Esophagus muscularis mucosa (tissue), 4 donors: ENCODE measurements at regions not wholly inside any gene's neighbourhood (a gene's known extent, or its start where the extent isn't known, plus 50 kb on each side); places are given as distances from the start of the nearest gene placed in this dataset.

Experiments
- DNase-seq: peaks from one replicate; pipeline ENCODE4 v3.0.0-alpha.2; 2017; ENCODE audit errors: extremely low spot score
- H3K27ac ChIP-seq, 4 donors: fragments of 200-600 bp; sonication (generic); replicated peaks in 1 of 4; 1 replicate in 3 of 4; 2 replicates in 1 of 4; pipeline ENCODE4 v1.5.1; 2016 to 2019; ENCODE audit warnings: mild to moderate bottlenecking in 1 of 4
- H3K27me3 ChIP-seq, 4 donors: fragments of 200-600 bp; sonication (generic); one replicate each; pipeline versions ENCODE4 v1.5.1 to v1.6.0; 2016 to 2019
- H3K36me3 ChIP-seq, 4 donors: fragments of 200-600 bp; sonication (generic); one replicate each; pipeline ENCODE4 v1.5.1; 2016 to 2019
- H3K4me1 ChIP-seq, 4 donors: fragments of 200-600 bp; sonication (generic); one replicate each; pipeline ENCODE4 v1.5.1; 2016 to 2019
- H3K4me3 ChIP-seq, 4 donors: fragments of 200-600 bp; sonication (generic); 1 replicate in 2 of 4; 2 replicates in 2 of 4; pipeline ENCODE4 v1.5.1; 2016 to 2019; ENCODE audit warnings: mild to moderate bottlenecking in 4 of 4, moderate library complexity in 1 of 4
- H3K9me3 ChIP-seq, 4 donors: fragments of 200-600 bp; sonication (generic); 1 replicate in 3 of 4; 2 replicates in 1 of 4; pipeline ENCODE4 v1.5.1; 2016 to 2019
- CTCF ChIP-seq, 3 experiments: fragments of 200-600 bp in 2 of 3; fragments of 450-650 bp in 1 of 3; sonication (generic) in 2 of 3; IDR thresholded peaks; one replicate each; pipeline ENCODE4 v1.5.1; 2017 to 2019; ENCODE audit warnings: antibody characterized with exemption in 3 of 3, mild to moderate bottlenecking in 2 of 3, moderate library complexity in 1 of 3
- EP300 ChIP-seq: sonication (generic); formaldehyde crosslinking; IDR thresholded peaks from one replicate; pipeline ENCODE4 v1.6.1; 2017; ENCODE audit warnings: antibody characterized with exemption
- POLR2A ChIP-seq: fragments of 450-650 bp; IDR thresholded peaks from one replicate; pipeline ENCODE4 v1.6.1; 2017; ENCODE audit warnings: antibody characterized with exemption, moderate library complexity, mild to moderate bottlenecking, low read depth
- POLR2AphosphoS5 ChIP-seq, 2 donors: sonication (generic); formaldehyde crosslinking; IDR thresholded peaks; one replicate each; pipeline ENCODE4 v1.6.1; 2017; ENCODE audit warnings: antibody characterized with exemption in 2 of 2
- WGBS: methylation state at CpG from one replicate; pipeline ENCODE4 v1.1.5; 2018; 5-methylcytosine and 5-hydroxymethylcytosine counted together
- intact Hi-C: fragments of 100-400 bp; cut with DNase I; formaldehyde crosslinking; loops from one replicate; pipeline ENCODE4 v1.15.1; 2023

- Histone ChIP-seq H3K4me1 (no peaks in the 10 kb centered on the region), H3K36me3 (no peaks in the 10 kb centered on the region), H3K9me3 (no peaks in the 10 kb centered on the region), H3K27me3 (no peaks in the 10 kb centered on the region), H3K4me3 (no peak overlapping the region), H3K27ac (no peak overlapping the region)
- TF ChIP-seq POLR2AphosphoS5 (IDR thresholded peaks at IDR 0.05) (no peak), POLR2A (no peak), CTCF (IDR thresholded peaks at IDR 0.05) (no peak), EP300 (no peak)
- intact Hi-C loops: no loop called here
- no peak for DNase-seq
- WGBS: 74% methylated on average over 4 of the region's 4 CpGs
Measured at GRCh38 chr6:2547355-2547754, 203.4 kb downstream of the MYLK4 start.

DNA sequence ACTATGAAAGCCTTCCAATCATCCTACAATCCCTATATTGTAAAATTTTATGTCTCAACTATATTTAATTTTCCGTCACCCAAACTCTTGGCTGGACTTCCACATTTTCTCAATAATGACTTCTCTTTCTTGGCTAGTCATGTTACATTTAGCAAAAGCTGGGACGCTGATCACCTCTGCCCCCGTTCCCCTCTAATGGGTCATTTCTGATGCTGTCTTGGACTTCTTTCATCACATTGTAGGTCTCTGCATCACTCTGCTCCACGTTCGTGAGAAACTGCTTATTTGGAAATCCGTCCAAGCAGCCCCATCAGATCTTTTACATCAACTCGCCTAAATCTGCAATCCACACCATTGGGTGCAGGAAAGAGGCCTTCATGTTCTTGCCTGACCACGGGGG lies 203.8 kb downstream of the MYLK4 start:
- Histone ChIP-seq H3K4me1 (no peaks in the 10 kb centered on the region), H3K27me3 (no peaks in the 10 kb centered on the region), H3K36me3 (no peaks in the 10 kb centered on the region), H3K4me3 (no peak overlapping the region), H3K9me3 (no peaks in the 10 kb centered on the region), H3K27ac (no peak overlapping the region)
- intact Hi-C loops: no loop called here
- no peak for TF ChIP-seq POLR2A
- TF ChIP-seq POLR2AphosphoS5 (IDR thresholded peaks at IDR 0.05): no peak
- TF ChIP-seq CTCF (IDR thresholded peaks at IDR 0.05): no peak
- no peak for TF ChIP-seq EP300
- 77% methylated on average over 8 of the region's 8 CpGs for WGBS
- DNase-seq: no peak

- 83% methylated on average over 6 of the region's 6 CpGs for WGBS
- DNase-seq: no peak
- H3K4me3 ChIP-seq: no peak overlapping the region
- no peaks in the 10 kb centered on the region for H3K4me1 ChIP-seq
- intact Hi-C loops: no loop called here
- no peaks in the 10 kb centered on the region for H3K9me3 ChIP-seq
- TF ChIP-seq POLR2AphosphoS5 (IDR thresholded peaks at IDR 0.05): no peak
- TF ChIP-seq CTCF (IDR thresholded peaks at IDR 0.05): no peak
- no peak for TF ChIP-seq EP300
- TF ChIP-seq POLR2A: no peak
- no peaks in the 10 kb centered on the region for H3K27me3 ChIP-seq
- H3K27ac ChIP-seq: no peak overlapping the region
- no peaks in the 10 kb centered on the region for H3K36me3 ChIP-seq
Measured at GRCh38 chr6:2545383-2546038, 205.2 kb downstream of the MYLK4 start.

- 89% methylated on average over 2 of the region's 2 CpGs for WGBS
- no peaks in the 10 kb centered on the region for H3K4me1 ChIP-seq
- no peak overlapping the region for H3K4me3 ChIP-seq
- DNase-seq: no peak
- intact Hi-C loops: no loop called here
- H3K27ac ChIP-seq: no peak overlapping the region
- no peaks in the 10 kb centered on the region for H3K9me3 ChIP-seq
- no peaks in the 10 kb centered on the region for H3K36me3 ChIP-seq
- TF ChIP-seq EP300 (no peak), CTCF (IDR thresholded peaks at IDR 0.05) (no peak), POLR2A (no peak), POLR2AphosphoS5 (IDR thresholded peaks at IDR 0.05) (no peak)
- no peaks in the 10 kb centered on the region for H3K27me3 ChIP-seq
Measured at GRCh38 chr6:2543321-2543720, 207.4 kb downstream of the MYLK4 start.

- H3K27me3 ChIP-seq: no peaks in the 10 kb centered on the region
- H3K27ac ChIP-seq: no peak overlapping the region
- H3K4me1 ChIP-seq: no peaks in the 10 kb centered on the region
- H3K9me3 ChIP-seq: no peaks in the 10 kb centered on the region
- no peaks in the 10 kb centered on the region for H3K36me3 ChIP-seq
- WGBS: 78% methylated on average over 4 of the region's 4 CpGs
- intact Hi-C loops: no loop called here
- TF ChIP-seq CTCF (IDR thresholded peaks at IDR 0.05) (no peak), POLR2AphosphoS5 (IDR thresholded peaks at IDR 0.05) (no peak), POLR2A (no peak), EP300 (no peak)
- no peak for DNase-seq
- no peak overlapping the region for H3K4me3 ChIP-seq
Measured at GRCh38 chr6:2542858-2543218, 207.9 kb downstream of the MYLK4 start.
